CD8-positive, alpha-beta memory T cell (primary cell): ENCODE measurements at regions not wholly inside any gene's neighbourhood (a gene's known extent, or its start where the extent isn't known, plus 50 kb on each side); places are given as distances from the start of the nearest gene placed in this dataset.

Experiments
- CTCF ChIA-PET: fragments of 350-600 bp; sonication (Branson Sonifier 250); formaldehyde crosslinking; loops from one replicate; lab custom pipeline; 2021; ENCODE audit warnings: antibody characterized with exemption; lab: Charles Lee
- POLR2A ChIA-PET: fragments of 350-600 bp; sonication (Branson Sonifier 250); formaldehyde crosslinking; loops from one replicate; lab custom pipeline; 2021; ENCODE audit warnings: antibody characterized with exemption; lab: Charles Lee
- DNase-seq, 5 donors: peaks; one replicate each; pipeline versions ENCODE4 v3.0.0 to v3.0.0-alpha.2; 2020 to 2022; ENCODE audit warnings: mixed read lengths in 1 of 5
- H3K27ac ChIP-seq: one replicate; pipeline ENCODE4 v1.7.0; 2013; ENCODE audit warnings: low read depth, mild to moderate bottlenecking, low read length, moderate library complexity
- H3K27me3 ChIP-seq: 2 replicates; pipeline ENCODE4 v1.7.0; 2013; ENCODE audit warnings: low read length, mild to moderate bottlenecking; ENCODE audit not compliant: insufficient read depth, poor library complexity, severe bottlenecking
- H3K36me3 ChIP-seq: 2 replicates; pipeline ENCODE4 v1.7.0; 2013; ENCODE audit warnings: mild to moderate bottlenecking, low read length, moderate library complexity; ENCODE audit not compliant: insufficient read depth
- H3K4me1 ChIP-seq: 2 replicates; pipeline ENCODE4 v1.7.0; 2013; ENCODE audit warnings: mild to moderate bottlenecking, low read length, moderate library complexity; ENCODE audit not compliant: insufficient read depth
- H3K4me3 ChIP-seq: 2 replicates; pipeline ENCODE4 v1.7.0; 2013; ENCODE audit warnings: mild to moderate bottlenecking, low read length
- H3K9me3 ChIP-seq: 2 replicates; pipeline ENCODE4 v1.7.0; 2013; ENCODE audit warnings: mild to moderate bottlenecking, low read length
- H3K27ac Mint-ChIP-seq, 8 donors: one replicate each; pipeline ENCODE4 v1.8.0; 2020 to 2021; ENCODE audit warnings: mixed read lengths in 8 of 8, mild to moderate bottlenecking in 6 of 8, inconsistent platforms in 3 of 8, moderate library complexity in 3 of 8
- H3K27me3 Mint-ChIP-seq, 2 donors: one replicate each; pipeline ENCODE4 v1.8.0; 2020 to 2021; ENCODE audit warnings: mixed read lengths in 2 of 2, mild to moderate bottlenecking in 1 of 2, moderate library complexity in 1 of 2
- H3K36me3 Mint-ChIP-seq, 3 donors: one replicate each; pipeline ENCODE4 v1.8.0; 2020 to 2021; ENCODE audit warnings: mixed read lengths in 3 of 3, inconsistent platforms in 1 of 3, mild to moderate bottlenecking in 1 of 3
- H3K4me1 Mint-ChIP-seq, 3 donors: one replicate each; pipeline ENCODE4 v1.8.0; 2020 to 2021; ENCODE audit warnings: mixed read lengths in 3 of 3, inconsistent platforms in 1 of 3, mild to moderate bottlenecking in 1 of 3
- H3K4me3 Mint-ChIP-seq, 7 donors: one replicate each; pipeline ENCODE4 v1.8.0; 2020 to 2021; ENCODE audit warnings: mixed read lengths in 7 of 7, mild to moderate bottlenecking in 6 of 7, moderate library complexity in 4 of 7, inconsistent platforms in 2 of 7
- H3K9me3 Mint-ChIP-seq, 5 donors: one replicate each; pipeline ENCODE4 v1.8.0; 2020 to 2022; ENCODE audit warnings: mixed read lengths in 5 of 5, mild to moderate bottlenecking in 3 of 5, moderate library complexity in 2 of 5, inconsistent platforms in 1 of 5

DNA sequence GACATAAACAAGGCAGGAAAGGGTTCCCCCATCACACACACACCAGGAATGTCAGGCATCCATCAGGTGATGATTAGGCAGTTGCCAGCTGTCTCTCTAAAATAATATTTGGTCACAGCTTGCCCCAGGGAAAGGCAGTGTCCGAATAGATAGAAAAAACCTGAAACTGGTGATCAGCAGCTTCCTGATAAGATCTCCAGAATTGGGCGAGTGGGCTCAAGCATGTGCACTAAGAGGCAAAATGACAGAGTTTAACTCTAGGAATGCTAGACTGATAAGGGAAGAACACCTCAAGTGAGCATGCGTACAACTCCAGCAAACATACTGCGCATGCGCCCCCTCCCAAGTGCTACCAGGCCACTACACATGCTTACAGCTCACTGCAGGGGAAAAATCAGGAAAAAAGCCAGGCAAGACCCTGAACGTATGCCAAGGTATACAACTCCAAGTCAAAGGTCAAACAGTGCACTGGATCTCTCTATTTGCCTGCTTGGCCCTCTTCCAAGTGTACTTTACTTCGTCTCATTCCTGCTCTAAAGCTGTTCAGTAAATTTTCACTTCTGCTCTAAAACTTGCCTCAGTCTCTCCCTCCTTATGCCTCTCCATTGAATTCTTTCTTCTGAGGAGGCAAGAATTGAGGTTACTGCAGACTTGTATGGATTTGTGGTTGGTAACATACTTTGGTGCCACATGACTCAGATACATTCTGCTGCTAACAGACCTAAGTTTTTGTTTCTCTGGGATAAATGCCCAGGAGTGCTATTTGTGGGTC is 73.5 kb upstream of the VASH1 start:
- POLR2A ChIA-PET, result no interaction called here
- CTCF ChIA-PET, result no interaction called here

GRCh38 chr14:76688383-76688671 is 72.9 kb upstream of the VASH1 start:
- no peak overlapping the region for H3K27ac ChIP-seq
- Mint-ChIP-seq H3K4me3 (no peak overlapping the region), H3K9me3 (peaks cover 0 to 25% (median 8%) of the 10 kb centered on the region in 5 donors), H3K4me1 (no peaks in the 10 kb centered on the region), H3K27ac (no peak overlapping the region), H3K36me3 (no peaks in the 10 kb centered on the region), H3K27me3 (peaks cover 29 to 46% of the 10 kb centered on the region in 2 donors)
- H3K4me1 ChIP-seq, result no peaks in the 10 kb centered on the region
- ChIA-PET POLR2A (no interaction called here), CTCF (no interaction called here)
- H3K27me3 ChIP-seq, result no peaks in the 10 kb centered on the region
- peaks cover 8% of the 10 kb centered on the region for H3K9me3 ChIP-seq
- DNase-seq, result no peak
- no peaks in the 10 kb centered on the region for H3K36me3 ChIP-seq
- no peak overlapping the region for H3K4me3 ChIP-seq

More for the DNA sequence above, 73.5 kb upstream of the VASH1 start:
- H3K4me1 Mint-ChIP-seq, result no peaks in the 10 kb centered on the region
- H3K27me3 Mint-ChIP-seq, result peaks cover 29 to 46% of the 10 kb centered on the region in 2 donors
- no peaks in the 10 kb centered on the region for H3K36me3 ChIP-seq
- no peak overlapping the region for H3K27ac Mint-ChIP-seq
- H3K9me3 ChIP-seq, result peaks cover 8% of the 10 kb centered on the region
- no peak overlapping the region for H3K4me3 ChIP-seq
- H3K27me3 ChIP-seq, result no peaks in the 10 kb centered on the region
- DNase-seq, result no peak
- H3K4me3 Mint-ChIP-seq, result no peak overlapping the region
- no peaks in the 10 kb centered on the region for H3K4me1 ChIP-seq
- peaks cover 2 to 30% (median 11%) of the 10 kb centered on the region in 5 donors for H3K9me3 Mint-ChIP-seq
- no peaks in the 10 kb centered on the region for H3K36me3 Mint-ChIP-seq
- H3K27ac ChIP-seq, result no peak overlapping the region

- no peaks in the 10 kb centered on the region for H3K36me3 Mint-ChIP-seq
- H3K4me1 Mint-ChIP-seq, result no peaks in the 10 kb centered on the region
- ChIA-PET POLR2A (no interaction called here), CTCF (no interaction called here)
- H3K36me3 ChIP-seq, result no peaks in the 10 kb centered on the region
- no peak overlapping the region for H3K27ac ChIP-seq
- H3K27me3 ChIP-seq, result no peaks in the 10 kb centered on the region
- no peak overlapping the region for H3K4me3 ChIP-seq
- H3K9me3 ChIP-seq, result peaks cover 8% of the 10 kb centered on the region
- H3K27me3 Mint-ChIP-seq, result peaks cover 32 to 50% of the 10 kb centered on the region in 2 donors
- H3K9me3 Mint-ChIP-seq, result peaks cover 0 to 24% (median 8%) of the 10 kb centered on the region in 5 donors
- DNase-seq, result no peak
- no peak overlapping the region for H3K27ac Mint-ChIP-seq
- H3K4me1 ChIP-seq, result no peaks in the 10 kb centered on the region
- no peak overlapping the region for H3K4me3 Mint-ChIP-seq
These were observed 70.7 kb upstream of the VASH1 start for GRCh38 chr14:76690502-76691105.

- Mint-ChIP-seq H3K4me3 (no peak overlapping the region), H3K36me3 (no peaks in the 10 kb centered on the region), H3K4me1 (no peaks in the 10 kb centered on the region), H3K27ac (no peak overlapping the region), H3K9me3 (peaks cover 0 to 6% (median 2%) of the 10 kb centered on the region in 5 donors), H3K27me3 (peaks cover 28 to 31% of the 10 kb centered on the region in 2 donors)
- H3K4me1 ChIP-seq, result no peaks in the 10 kb centered on the region
- ChIA-PET POLR2A (no interaction called here), CTCF (interaction anchor here (0.8 to 1.6 kb wide), 3 partner anchors 13 to 16 kb away, joined by 3 to 4 read pairs (median 4); no protein-coding TSS in a partner anchor)
- H3K36me3 ChIP-seq, result no peaks in the 10 kb centered on the region
- H3K27me3 ChIP-seq, result no peaks in the 10 kb centered on the region
- no peaks in the 10 kb centered on the region for H3K9me3 ChIP-seq
- H3K4me3 ChIP-seq, result no peak overlapping the region
- no peak for DNase-seq
- H3K27ac ChIP-seq, result no peak overlapping the region
These were observed 67.2 kb upstream of the VASH1 start for GRCh38 chr14:76694106-76694505.

- Histone ChIP-seq H3K9me3 (no peaks in the 10 kb centered on the region), H3K27me3 (no peaks in the 10 kb centered on the region), H3K36me3 (no peaks in the 10 kb centered on the region), H3K4me3 (no peak overlapping the region), H3K27ac (no peak overlapping the region), H3K4me1 (no peaks in the 10 kb centered on the region)
- H3K9me3 Mint-ChIP-seq, result no peaks in the 10 kb centered on the region
- H3K27me3 Mint-ChIP-seq, result peaks cover 25 to 26% of the 10 kb centered on the region in 2 donors
- DNase-seq, result no peak
- H3K4me3 Mint-ChIP-seq, result no peak overlapping the region
- CTCF ChIA-PET, result interaction anchor here (1.2 kb wide), 1 partner anchor 15 kb away, joined by 4 read pairs; no protein-coding TSS in a partner anchor
- H3K4me1 Mint-ChIP-seq, result no peaks in the 10 kb centered on the region
- H3K36me3 Mint-ChIP-seq, result no peaks in the 10 kb centered on the region
- H3K27ac Mint-ChIP-seq, result no peak overlapping the region
- POLR2A ChIA-PET, result no interaction called here
These were observed 65.9 kb upstream of the VASH1 start for GRCh38 chr14:76695263-76695920.

GRCh38 chr14:76696361-76696760 is 64.9 kb upstream of the VASH1 start:
- Histone ChIP-seq H3K36me3 (no peaks in the 10 kb centered on the region), H3K27ac (no peak overlapping the region), H3K4me1 (no peaks in the 10 kb centered on the region), H3K27me3 (no peaks in the 10 kb centered on the region), H3K9me3 (no peaks in the 10 kb centered on the region), H3K4me3 (no peak overlapping the region)
- POLR2A ChIA-PET, result no interaction called here
- no peaks in the 10 kb centered on the region for H3K36me3 Mint-ChIP-seq
- H3K27me3 Mint-ChIP-seq, result peaks cover 18 to 24% of the 10 kb centered on the region in 2 donors
- no peak overlapping the region for H3K4me3 Mint-ChIP-seq
- no peak for DNase-seq
- H3K27ac Mint-ChIP-seq, result no peak overlapping the region
- no peaks in the 10 kb centered on the region for H3K9me3 Mint-ChIP-seq
- H3K4me1 Mint-ChIP-seq, result no peaks in the 10 kb centered on the region
- CTCF ChIA-PET, result interaction anchor here (1.0 kb wide), 2 partner anchors 11 to 14 kb away, joined by 3 read pairs; no protein-coding TSS in a partner anchor

- Mint-ChIP-seq H3K27me3 (peaks cover 18 to 20% of the 10 kb centered on the region in 2 donors), H3K36me3 (no peaks in the 10 kb centered on the region), H3K4me3 (no peak overlapping the region), H3K9me3 (no peaks in the 10 kb centered on the region), H3K27ac (no peak overlapping the region), H3K4me1 (no peaks in the 10 kb centered on the region)
- H3K4me3 ChIP-seq, result no peak overlapping the region
- H3K9me3 ChIP-seq, result no peaks in the 10 kb centered on the region
- ChIA-PET CTCF (interaction anchor here (1.0 kb wide), 2 partner anchors 11 to 13 kb away, joined by 3 read pairs; no protein-coding TSS in a partner anchor), POLR2A (no interaction called here)
- H3K27ac ChIP-seq, result no peak overlapping the region
- H3K27me3 ChIP-seq, result no peaks in the 10 kb centered on the region
- no peaks in the 10 kb centered on the region for H3K36me3 ChIP-seq
- DNase-seq, result no peak
- H3K4me1 ChIP-seq, result no peaks in the 10 kb centered on the region
These were observed 64.5 kb upstream of the VASH1 start for GRCh38 chr14:76696791-76697190.
